Epithelial cell of esophagus (primary cell): ENCODE measurements at regions not wholly inside any gene's neighbourhood (a gene's known extent, or its start where the extent isn't known, plus 50 kb on each side); places are given as distances from the start of the nearest gene placed in this dataset.

Source experiments
- DNase-seq: peaks from one replicate; pipeline ENCODE4 v3.0.0; 2010; ENCODE audit warnings: low read depth
- H3K4me3 ChIP-seq: 2 replicates; pipeline ENCODE4 v1.5.1; 2011; ENCODE audit warnings: mild to moderate bottlenecking, low read length, control low read depth
- TF ChIP-seq, protein P1 (sequence below): IDR thresholded peaks from 2 replicates; pipeline ENCODE4 v1.5.1; 2011; ENCODE audit warnings: low read depth, mild to moderate bottlenecking, low read length, control low read depth, inconsistent platforms; ENCODE audit not compliant: insufficient read depth; ENCODE audit errors: missing control alignments

DNA sequence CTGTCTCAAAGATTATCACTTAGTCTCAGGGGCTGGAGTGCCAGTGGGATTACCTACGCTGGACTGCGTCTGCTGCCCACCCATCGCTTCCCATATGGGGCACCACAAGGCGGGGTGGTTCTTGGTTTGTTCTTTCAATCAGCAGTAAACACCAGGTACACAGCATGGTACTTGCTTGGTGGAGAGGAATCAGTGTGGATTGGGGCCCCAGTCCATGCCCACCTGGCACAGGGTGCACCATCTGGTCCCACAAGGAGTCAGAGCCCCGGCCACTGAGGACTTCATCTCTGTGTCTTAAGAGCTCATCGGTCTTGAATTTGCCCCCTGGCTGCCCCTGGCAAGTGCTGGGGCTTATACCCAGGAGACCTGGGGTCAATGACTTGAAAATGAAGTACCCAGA lies 96.2 kb downstream of the GLI2 start:
- no peak for DNase-seq
- TF ChIP-seq, protein P1, sequence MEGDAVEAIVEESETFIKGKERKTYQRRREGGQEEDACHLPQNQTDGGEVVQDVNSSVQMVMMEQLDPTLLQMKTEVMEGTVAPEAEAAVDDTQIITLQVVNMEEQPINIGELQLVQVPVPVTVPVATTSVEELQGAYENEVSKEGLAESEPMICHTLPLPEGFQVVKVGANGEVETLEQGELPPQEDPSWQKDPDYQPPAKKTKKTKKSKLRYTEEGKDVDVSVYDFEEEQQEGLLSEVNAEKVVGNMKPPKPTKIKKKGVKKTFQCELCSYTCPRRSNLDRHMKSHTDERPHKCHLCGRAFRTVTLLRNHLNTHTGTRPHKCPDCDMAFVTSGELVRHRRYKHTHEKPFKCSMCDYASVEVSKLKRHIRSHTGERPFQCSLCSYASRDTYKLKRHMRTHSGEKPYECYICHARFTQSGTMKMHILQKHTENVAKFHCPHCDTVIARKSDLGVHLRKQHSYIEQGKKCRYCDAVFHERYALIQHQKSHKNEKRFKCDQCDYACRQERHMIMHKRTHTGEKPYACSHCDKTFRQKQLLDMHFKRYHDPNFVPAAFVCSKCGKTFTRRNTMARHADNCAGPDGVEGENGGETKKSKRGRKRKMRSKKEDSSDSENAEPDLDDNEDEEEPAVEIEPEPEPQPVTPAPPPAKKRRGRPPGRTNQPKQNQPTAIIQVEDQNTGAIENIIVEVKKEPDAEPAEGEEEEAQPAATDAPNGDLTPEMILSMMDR = no peak
- H3K4me3 ChIP-seq = no peak overlapping the region

- H3K4me3 ChIP-seq = no peak overlapping the region
- TF ChIP-seq, protein P1 = no peak
- DNase-seq = no peak
These were observed 96.8 kb downstream of the GLI2 start for GRCh38 chr2:120832296-120833070.

DNA sequence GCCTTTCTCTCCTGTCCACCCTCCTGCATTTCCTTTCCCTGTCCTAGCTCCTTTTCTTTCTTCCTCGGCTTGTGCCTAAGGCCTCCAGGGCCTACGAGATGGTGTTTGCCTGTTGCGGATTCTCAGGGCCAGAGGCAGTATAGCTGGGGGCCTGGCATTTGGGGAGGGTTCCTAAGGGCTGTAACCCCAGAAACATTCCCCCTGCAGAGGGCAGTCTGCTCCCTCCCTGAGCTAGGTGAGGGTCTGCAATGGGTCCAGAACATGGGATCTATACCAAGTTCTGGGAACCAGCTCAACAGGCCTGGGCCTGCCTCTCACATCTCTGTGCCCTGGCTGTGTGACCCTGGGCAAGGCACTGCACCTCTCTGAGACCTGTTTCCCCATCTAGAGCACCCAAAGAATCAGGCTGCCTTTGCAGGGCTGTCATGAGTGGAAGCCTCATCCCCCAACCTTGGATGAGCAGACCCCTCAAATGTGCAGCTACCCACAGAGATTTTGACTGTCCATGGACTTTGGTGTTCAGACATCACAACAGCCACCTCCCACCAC lies 97.5 kb downstream of the GLI2 start:
- no peak for DNase-seq
- H3K4me3 ChIP-seq = no peak overlapping the region
- TF ChIP-seq, protein P1 = no peak

- no peak overlapping the region for H3K4me3 ChIP-seq
- TF ChIP-seq, protein P1 = no peak
- no peak for DNase-seq
These were observed 98.5 kb downstream of the GLI2 start for GRCh38 chr2:120834206-120834605.

DNA sequence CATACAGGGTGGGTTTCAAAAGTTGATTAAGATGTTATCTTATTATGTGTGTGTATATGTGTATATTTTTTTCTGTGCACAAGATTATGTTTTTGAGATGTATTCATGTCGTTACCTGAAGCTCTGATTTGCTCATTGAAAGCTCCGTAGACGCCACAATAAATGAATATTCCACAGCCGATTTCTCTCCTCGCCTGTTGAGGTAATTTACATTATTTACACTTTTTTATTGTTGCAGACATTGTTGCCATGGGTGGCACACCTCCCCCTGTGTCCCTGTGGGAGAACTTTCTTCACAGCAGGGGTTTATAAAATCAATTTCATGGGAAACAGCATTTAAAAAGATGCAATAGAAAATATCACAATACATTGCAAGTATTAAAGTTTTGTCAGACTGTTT lies 100.6 kb downstream of the GLI2 start:
- DNase-seq = no peak
- TF ChIP-seq, protein P1 = no peak
- H3K4me3 ChIP-seq = no peak overlapping the region

DNA sequence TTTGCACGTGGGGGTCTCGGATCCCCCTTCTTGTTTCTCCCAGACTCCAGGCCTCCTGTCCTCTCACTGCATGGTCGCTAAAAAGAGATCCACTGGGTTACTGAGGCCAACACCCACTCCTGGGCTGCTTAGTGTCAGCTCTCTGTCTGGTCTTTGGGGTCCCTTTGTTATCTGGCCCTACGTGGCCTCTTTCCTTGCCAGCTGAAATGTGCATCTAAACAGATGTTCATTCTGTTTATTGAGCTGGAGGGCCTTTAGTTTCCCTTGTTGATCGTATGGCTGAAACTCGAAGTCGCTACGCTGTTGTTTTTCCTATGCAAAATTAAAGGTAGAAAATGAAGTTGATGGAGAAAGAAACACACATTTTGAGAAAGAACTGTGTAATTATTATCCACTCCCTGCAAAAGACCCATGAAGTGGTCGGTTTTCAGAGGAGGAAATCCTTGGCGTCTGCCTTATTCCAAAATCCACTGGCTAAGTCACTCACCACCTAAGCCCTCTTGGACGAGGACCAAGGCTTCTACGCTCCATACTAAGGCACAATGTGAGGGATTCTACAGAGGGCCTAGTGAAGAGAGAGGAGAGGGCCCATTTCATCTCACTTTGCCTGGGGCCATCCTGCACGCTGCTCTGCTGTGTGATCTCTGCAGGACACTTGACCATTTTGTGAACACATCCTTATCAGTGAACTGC lies 105.3 kb downstream of the GLI2 start:
- H3K4me3 ChIP-seq = no peak overlapping the region
- DNase-seq = no peak
- TF ChIP-seq, protein P1 = no peak
